H9 (cell line): ENCODE measurements at regions not wholly inside any gene's neighbourhood (a gene's known extent, or its start where the extent isn't known, plus 50 kb on each side); places are given as distances from the start of the nearest gene placed in this dataset.

Source experiments
- DNase-seq: peaks from one replicate; pipeline ENCODE4 v3.0.0-alpha.2; 2017
- H2AFZ ChIP-seq: one replicate; pipeline ENCODE4 v1.6.1; 2013; ENCODE audit warnings: mild to moderate bottlenecking, low read length, control low read depth, moderate library complexity
- H2AK5ac ChIP-seq: 2 replicates; pipeline ENCODE4 v1.6.1; 2013; ENCODE audit warnings: low read length, control low read depth, mixed read lengths; ENCODE audit not compliant: insufficient read length
- H2BK120ac ChIP-seq: one replicate; pipeline ENCODE4 v1.6.1; 2013; ENCODE audit warnings: low read depth, mild to moderate bottlenecking, low read length, control low read depth, inconsistent platforms; ENCODE audit not compliant: poor library complexity, severe bottlenecking
- H2BK12ac ChIP-seq: 2 replicates; pipeline ENCODE4 v1.6.1; 2013; ENCODE audit warnings: low read length, control low read depth, mixed read lengths, low read depth; ENCODE audit not compliant: insufficient read length
- H2BK15ac ChIP-seq: 2 replicates; pipeline ENCODE4 v1.6.1; 2013; ENCODE audit warnings: low read depth, low read length, control low read depth
- H2BK20ac ChIP-seq: one replicate; pipeline ENCODE4 v1.6.1; 2013; ENCODE audit warnings: low read depth, mild to moderate bottlenecking, low read length, control low read depth, inconsistent platforms; ENCODE audit not compliant: poor library complexity, severe bottlenecking
- H2BK5ac ChIP-seq: 2 replicates; pipeline ENCODE4 v1.6.1; 2013; ENCODE audit warnings: low read length, control low read depth, mixed read lengths; ENCODE audit not compliant: insufficient read length
- H3K14ac ChIP-seq: 2 replicates; pipeline ENCODE4 v1.6.1; 2013; ENCODE audit warnings: low read length, control low read depth; ENCODE audit not compliant: insufficient read depth
- H3K18ac ChIP-seq: 2 replicates; pipeline ENCODE4 v1.6.1; 2013; ENCODE audit warnings: low read depth, mild to moderate bottlenecking, mixed read lengths, low read length, control low read depth; ENCODE audit not compliant: insufficient read length
- H3K23ac ChIP-seq: 2 replicates; pipeline ENCODE4 v1.6.1; 2013; ENCODE audit warnings: low read length, control low read depth, mixed read lengths, low read depth; ENCODE audit not compliant: insufficient read length
- H3K23me2 ChIP-seq: 2 replicates; pipeline ENCODE4 v1.6.1; 2013; ENCODE audit warnings: low read depth, mild to moderate bottlenecking, mixed read lengths, low read length, control low read depth; ENCODE audit not compliant: insufficient read length, poor library complexity, severe bottlenecking
- H3K27ac ChIP-seq: 2 replicates; pipeline ENCODE4 v1.5.1; 2013; ENCODE audit warnings: low read length, control low read depth, mixed read lengths, low read depth; ENCODE audit not compliant: insufficient read length
- H3K27me3 ChIP-seq: 2 replicates; pipeline ENCODE4 v1.6.1; 2013; ENCODE audit warnings: low read length, control low read depth, inconsistent platforms; ENCODE audit not compliant: insufficient read depth
- H3K4ac ChIP-seq: 2 replicates; pipeline ENCODE4 v1.6.1; 2013; ENCODE audit warnings: low read depth, mild to moderate bottlenecking, control low read depth, inconsistent platforms, low read length, moderate library complexity
- H3K4me1 ChIP-seq: 2 replicates; pipeline ENCODE4 v1.6.1; 2013; ENCODE audit warnings: low read length, control low read depth, inconsistent platforms; ENCODE audit not compliant: insufficient read depth
- H3K4me2 ChIP-seq: 2 replicates; pipeline ENCODE4 v1.6.1; 2013; ENCODE audit warnings: low read length, control low read depth, mixed read lengths; ENCODE audit not compliant: insufficient read length, insufficient read depth
- H3K56ac ChIP-seq: 2 replicates; pipeline ENCODE4 v1.6.1; 2013; ENCODE audit warnings: low read depth, mild to moderate bottlenecking, mixed read lengths, low read length, control low read depth; ENCODE audit not compliant: insufficient read length
- H3K79me1 ChIP-seq: 2 replicates; pipeline ENCODE4 v1.6.1; 2013; ENCODE audit warnings: low read depth, mild to moderate bottlenecking, moderate library complexity, low read length, control low read depth, inconsistent platforms; ENCODE audit not compliant: insufficient read depth, poor library complexity, severe bottlenecking
- H3K79me2 ChIP-seq: 2 replicates; pipeline ENCODE4 v1.6.1; 2013; ENCODE audit warnings: low read length, control low read depth, inconsistent platforms; ENCODE audit not compliant: insufficient read depth
- H3K9ac ChIP-seq: 2 replicates; pipeline ENCODE4 v1.6.1; 2013; ENCODE audit warnings: low read length, control low read depth, mixed read lengths; ENCODE audit not compliant: insufficient read length; ENCODE audit errors: extremely low read depth
- H3K9me3 ChIP-seq: one replicate; pipeline ENCODE4 v1.6.1; 2013; ENCODE audit warnings: low read depth, low read length, inconsistent platforms; ENCODE audit not compliant: control insufficient read depth
- H3T11ph ChIP-seq: one replicate; pipeline ENCODE4 v1.6.1; 2013; ENCODE audit warnings: mild to moderate bottlenecking, low read length, control low read depth, inconsistent platforms
- H4K20me1 ChIP-seq: one replicate; pipeline ENCODE4 v1.6.1; 2013; ENCODE audit not compliant: control insufficient read depth, insufficient read length, insufficient read depth
- H4K5ac ChIP-seq: 2 replicates; pipeline ENCODE4 v1.6.1; 2013; ENCODE audit warnings: low read depth, mild to moderate bottlenecking, mixed read lengths, low read length, control low read depth; ENCODE audit not compliant: insufficient read length
- H4K8ac ChIP-seq: replicated peaks from 2 replicates; pipeline ENCODE4 v1.6.1; 2013; ENCODE audit warnings: low read length, control low read depth, mixed read lengths, low read depth; ENCODE audit not compliant: insufficient read length
- H4K91ac ChIP-seq: 2 replicates; pipeline ENCODE4 v1.6.1; 2013; ENCODE audit warnings: low read depth, mild to moderate bottlenecking, moderate library complexity, mixed read lengths, low read length, control low read depth; ENCODE audit not compliant: insufficient read length
- H3K27ac Mint-ChIP-seq, 3 experiments: 2 replicates in 2 of 3; 3 replicates in 1 of 3; pipeline ENCODE4 v1.8.0; 2020 to 2021; ENCODE audit warnings: mixed read lengths in 3 of 3, mild to moderate bottlenecking in 1 of 3, moderate library complexity in 1 of 3
- H3K27me3 Mint-ChIP-seq: 2 replicates; pipeline ENCODE4 v1.8.0; 2021; ENCODE audit warnings: low read depth, mild to moderate bottlenecking, moderate library complexity, mixed read lengths
- H3K36me3 Mint-ChIP-seq, 3 experiments: 2 replicates in 2 of 3; 3 replicates in 1 of 3; pipeline ENCODE4 v1.8.0; 2020 to 2021; ENCODE audit warnings: low read depth in 3 of 3, mixed read lengths in 3 of 3; ENCODE audit not compliant: insufficient read depth in 1 of 3
- H3K4me1 Mint-ChIP-seq, 2 experiments: 2 replicates each; pipeline ENCODE4 v1.8.0; 2020; ENCODE audit warnings: mixed read lengths in 2 of 2
- H3K4me3 Mint-ChIP-seq, 2 experiments: 2 replicates in 1 of 2; 3 replicates in 1 of 2; pipeline ENCODE4 v1.8.0; 2020 to 2021; ENCODE audit warnings: mild to moderate bottlenecking in 2 of 2, mixed read lengths in 2 of 2, moderate library complexity in 1 of 2
- H3K9me3 Mint-ChIP-seq, 2 experiments: 2 replicates in 1 of 2; 3 replicates in 1 of 2; pipeline ENCODE4 v1.8.0; 2020; ENCODE audit warnings: mild to moderate bottlenecking in 2 of 2, mixed read lengths in 2 of 2, moderate library complexity in 1 of 2
- CTCF ChIP-seq: fragments of 200-600 bp; sonication (generic); conservative IDR thresholded peaks from 3 replicates; pipeline ENCODE4 v1.8.0; 2021; ENCODE audit warnings: antibody characterized with exemption, mild to moderate bottlenecking
- WGBS: extraction: QIAGEN DNeasy Blood & Tissue Kit; methylation state at CpG from one replicate; pipeline ENCODE4 v1.1.7; 2013; ENCODE audit warnings: missing lambda C conversion rate, low lambda C conversion rate, mixed read lengths; ENCODE audit not compliant: insufficient read length; ENCODE audit errors: extremely low coverage; 5-methylcytosine and 5-hydroxymethylcytosine counted together

- H3K36me3 Mint-ChIP-seq: no peaks in the 10 kb centered on the region
- WGBS: no CpG with 5 or more reads among the region's 3 CpGs
- Histone ChIP-seq H2AFZ (no peak overlapping the region), H3K23me2 (no peaks in the 10 kb centered on the region), H2BK12ac (no peak overlapping the region), H3K4me1 (no peaks in the 10 kb centered on the region), H3K27ac (no peak overlapping the region), H3K18ac (no peak overlapping the region), H3K27me3 (no peaks in the 10 kb centered on the region), H3K79me1 (no peaks in the 10 kb centered on the region), H3K4me2 (no peak overlapping the region), H2BK120ac (no peak overlapping the region), H4K8ac (no peak overlapping the region), H2BK5ac (no peak overlapping the region), H3K14ac (no peak overlapping the region), H4K91ac (no peak overlapping the region), H3K56ac (no peak overlapping the region), H3K23ac (no peak overlapping the region), H3K79me2 (no peaks in the 10 kb centered on the region), H2BK15ac (no peak overlapping the region), H3T11ph (no peak overlapping the region), H3K9ac (no peak overlapping the region), H2BK20ac (no peak overlapping the region), H4K5ac (no peak overlapping the region), H3K9me3 (no peaks in the 10 kb centered on the region), H4K20me1 (no peaks in the 10 kb centered on the region), H3K4ac (no peak overlapping the region), H2AK5ac (no peak overlapping the region)
- H3K27me3 Mint-ChIP-seq: no peaks in the 10 kb centered on the region
- H3K9me3 Mint-ChIP-seq: peaks cover 0 to 4% of the 10 kb centered on the region in 2 experiments; a peak in 2 of 5 replicates
- no peaks in the 10 kb centered on the region for H3K4me1 Mint-ChIP-seq
- H3K4me3 Mint-ChIP-seq: no peak overlapping the region
- no peak for DNase-seq
- no peak for TF ChIP-seq CTCF
- H3K27ac Mint-ChIP-seq: no peak overlapping the region
These were observed 2050.2 kb upstream of the AGA start for GRCh38 chr4:179492260-179493080.
